ENCODE measurements at regions not wholly inside any gene's neighbourhood (a gene's known extent, or its start where the extent isn't known, plus 50 kb on each side); places are given as distances from the start of the nearest gene placed in this dataset.

GRCh38 chr4:25981749-25982148, 67.7 kb downstream of the SMIM20 start:
- ChIA-PET POLR2A (ENCODE audit: unreplicated experiment) (interaction anchor here (0.7 kb wide), 1 partner anchor 11 kb away, joined by 7 read pairs; no protein-coding TSS in a partner anchor), CTCF (no interaction called here)
- no peaks in the 10 kb centered on the region for H3K9me3 ChIP-seq (ENCODE audit: insufficient read depth, low read depth)
- no peaks in the 10 kb centered on the region for H3K4me1 ChIP-seq (replicated peaks; ENCODE audit: insufficient read depth)
- no peak overlapping the region for H2AFZ ChIP-seq
- H3K79me2 ChIP-seq (ENCODE audit: low read depth), result no peaks in the 10 kb centered on the region
- H3F3A ChIP-seq (ENCODE audit: insufficient read depth, low read depth), result no peaks in the 10 kb centered on the region
- no peaks in the 10 kb centered on the region for H4K20me1 ChIP-seq (ENCODE audit: insufficient read depth)
- no TSS peak for BruUV-seq (replicated peaks)
- no peaks in the 10 kb centered on the region for H3K9me2 ChIP-seq (ENCODE audit: insufficient read depth)
- H3K4me2 ChIP-seq, result no peak overlapping the region
- H3K27ac ChIP-seq, result no peak overlapping the region
- TF ChIP-seq CTCF (conservative IDR thresholded peaks at IDR 0.05), result no peak
- no peak for TF ChIP-seq EZH2 (IDR thresholded peaks at IDR 0.05; ENCODE audit: low read depth)
- DNase-seq, result no peak
- H3K4me3 ChIP-seq, result no peak overlapping the region
- intact Hi-C loops (cut with micrococcal nuclease; ENCODE audit: unreplicated experiment), result loop anchor here (10.0 kb wide), 1 partner anchor 1033 kb away; no protein-coding TSS in a partner anchor
- H3K27me3 ChIP-seq (ENCODE audit: insufficient read depth, low read depth), result no peaks in the 10 kb centered on the region
- no peaks in the 10 kb centered on the region for H3K36me3 ChIP-seq (ENCODE audit: low read depth)

- ChIA-PET CTCF (no interaction called here), POLR2A (ENCODE audit: unreplicated experiment) (no interaction called here)
- DNase-seq, result no peak
- H3K4me3 ChIP-seq, result no peak overlapping the region
- H4K20me1 ChIP-seq (ENCODE audit: insufficient read depth), result no peaks in the 10 kb centered on the region
- H3F3A ChIP-seq (ENCODE audit: insufficient read depth, low read depth), result no peaks in the 10 kb centered on the region
- no TSS peak for BruUV-seq (replicated peaks)
- H3K79me2 ChIP-seq (ENCODE audit: low read depth), result no peaks in the 10 kb centered on the region
- H3K9me2 ChIP-seq (ENCODE audit: insufficient read depth), result no peaks in the 10 kb centered on the region
- H3K4me2 ChIP-seq, result no peak overlapping the region
- H3K27ac ChIP-seq, result no peak overlapping the region
- no peaks in the 10 kb centered on the region for H3K4me1 ChIP-seq (replicated peaks; ENCODE audit: insufficient read depth)
- no peaks in the 10 kb centered on the region for H3K36me3 ChIP-seq (ENCODE audit: low read depth)
- no peak overlapping the region for H2AFZ ChIP-seq
- no peaks in the 10 kb centered on the region for H3K27me3 ChIP-seq (ENCODE audit: insufficient read depth, low read depth)
- intact Hi-C loops (cut with micrococcal nuclease; ENCODE audit: unreplicated experiment), result loop anchor here (10.0 kb wide), 1 partner anchor 1032 kb away; no protein-coding TSS in a partner anchor
- no peaks in the 10 kb centered on the region for H3K9me3 ChIP-seq (ENCODE audit: insufficient read depth, low read depth)
- TF ChIP-seq CTCF (conservative IDR thresholded peaks at IDR 0.05) (no peak), EZH2 (IDR thresholded peaks at IDR 0.05; ENCODE audit: low read depth) (no peak)
These were observed 68.9 kb downstream of the SMIM20 start for GRCh38 chr4:25982962-25983361.

- Histone ChIP-seq H3K79me2 (ENCODE audit: low read depth) (no peaks in the 10 kb centered on the region), H3F3A (ENCODE audit: insufficient read depth, low read depth) (no peaks in the 10 kb centered on the region), H3K9me3 (ENCODE audit: insufficient read depth, low read depth) (no peaks in the 10 kb centered on the region), H3K4me1 (replicated peaks; ENCODE audit: insufficient read depth) (no peaks in the 10 kb centered on the region), H4K20me1 (ENCODE audit: insufficient read depth) (no peaks in the 10 kb centered on the region), H3K27ac (no peak overlapping the region), H3K27me3 (ENCODE audit: insufficient read depth, low read depth) (no peaks in the 10 kb centered on the region), H3K4me2 (no peak overlapping the region), H2AFZ (no peak overlapping the region), H3K9me2 (ENCODE audit: insufficient read depth) (no peaks in the 10 kb centered on the region), H3K36me3 (ENCODE audit: low read depth) (no peaks in the 10 kb centered on the region), H3K4me3 (no peak overlapping the region)
- BruUV-seq (replicated peaks), result no TSS peak
- POLR2A ChIA-PET (ENCODE audit: unreplicated experiment), result no interaction called here
- no peak for TF ChIP-seq CTCF (conservative IDR thresholded peaks at IDR 0.05)
- TF ChIP-seq EZH2 (IDR thresholded peaks at IDR 0.05; ENCODE audit: low read depth), result no peak
- CTCF ChIA-PET, result no interaction called here
- DNase-seq, result no peak
- intact Hi-C loops (cut with micrococcal nuclease; ENCODE audit: unreplicated experiment), result loop anchor here (10.0 kb wide), 1 partner anchor 1031 kb away; no protein-coding TSS in a partner anchor
These were observed 70.2 kb downstream of the SMIM20 start for GRCh38 chr4:25984266-25984665.

All from PC-9 (cell line).